BLaER1 treated with 17β-estradiol and CSF1 and Interleukin-3, amounts not matched to agents 10 nM and 100 nM (cell line): ENCODE measurements at regions not wholly inside any gene's neighbourhood (a gene's known extent, or its start where the extent isn't known, plus 50 kb on each side); places are given as distances from the start of the nearest gene placed in this dataset.

Experiments used
- H3K27ac ChIP-seq, 11 experiments: shearing (Covaris generic); formaldehyde crosslinking; 2 replicates each; pipeline ENCODE4 v1.8.1; 2022
- H3K27me3 ChIP-seq, 11 experiments: shearing (Covaris generic); formaldehyde crosslinking; 2 replicates each; pipeline ENCODE4 v1.8.1; 2022
- H3K36me3 ChIP-seq, 11 experiments: shearing (Covaris generic); formaldehyde crosslinking; 2 replicates each; pipeline ENCODE4 v1.8.1; 2022
- H3K4me1 ChIP-seq, 10 experiments: shearing (Covaris generic); formaldehyde crosslinking; 2 replicates each; pipeline ENCODE4 v1.8.1; 2022
- H3K4me2 ChIP-seq, 11 experiments: shearing (Covaris generic); formaldehyde crosslinking; 2 replicates each; pipeline ENCODE4 v1.8.1; 2022
- H3K4me3 ChIP-seq, 10 experiments: shearing (Covaris generic); formaldehyde crosslinking; 2 replicates each; pipeline ENCODE4 v1.8.1; 2022
- H3K9ac ChIP-seq, 11 experiments: shearing (Covaris generic); formaldehyde crosslinking; 2 replicates each; pipeline ENCODE4 v1.8.1; 2022
- H3K9me3 ChIP-seq, 11 experiments: shearing (Covaris generic); formaldehyde crosslinking; replicated peaks in 1 of 11; 2 replicates each; pipeline ENCODE4 v1.8.1; 2022
- H4K20me1 ChIP-seq, 11 experiments: shearing (Covaris generic); formaldehyde crosslinking; 2 replicates each; pipeline ENCODE4 v1.8.1; 2022
- Cebpa-rat ChIP-seq, 11 experiments: shearing (Covaris generic); IDR thresholded peaks; 2 replicates each; pipeline ENCODE4 v1.8.1; 2022

DNA sequence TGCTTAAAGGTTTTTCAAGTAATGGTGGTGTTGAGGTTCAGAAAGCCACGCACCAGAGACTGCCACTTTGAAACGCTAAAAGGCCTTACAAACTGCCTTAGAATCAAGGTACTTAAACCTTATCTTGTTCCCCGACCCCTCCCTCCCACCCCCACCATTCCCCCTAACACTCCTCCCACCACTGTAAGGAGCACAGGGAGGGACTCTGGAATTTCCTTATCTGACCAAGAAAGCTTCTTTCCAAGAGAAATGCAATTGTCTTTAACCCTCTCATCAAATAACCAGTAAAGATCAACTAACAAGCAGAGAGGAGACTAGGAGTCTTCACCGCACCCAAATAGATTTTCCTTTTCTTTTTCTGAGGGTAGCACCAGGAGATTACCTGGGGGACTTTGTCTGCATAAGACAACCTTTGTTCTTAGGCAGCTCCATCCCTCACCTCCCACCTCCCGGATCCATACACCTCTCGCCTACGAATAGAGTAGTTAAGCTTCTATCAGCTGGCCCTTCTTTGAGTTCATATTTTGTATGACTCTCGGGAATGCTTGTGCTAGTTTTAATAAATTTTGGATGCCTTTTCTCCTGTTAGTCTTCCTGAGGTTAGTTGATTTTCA is 137.7 kb upstream of the ADGRL2 start:
- H3K9me3 ChIP-seq, result no peaks in the 10 kb centered on the region
- TF ChIP-seq Cebpa-rat (IDR thresholded peaks at IDR 0.05), result no peak
- H3K4me1 ChIP-seq, result no peaks in the 10 kb centered on the region
- no peaks in the 10 kb centered on the region for H3K27me3 ChIP-seq
- no peak overlapping the region for H3K9ac ChIP-seq
- no peak overlapping the region for H3K27ac ChIP-seq
- no peak overlapping the region for H3K4me3 ChIP-seq
- no peaks in the 10 kb centered on the region for H3K36me3 ChIP-seq
- no peak overlapping the region for H3K4me2 ChIP-seq
- H4K20me1 ChIP-seq, result no peaks in the 10 kb centered on the region

DNA sequence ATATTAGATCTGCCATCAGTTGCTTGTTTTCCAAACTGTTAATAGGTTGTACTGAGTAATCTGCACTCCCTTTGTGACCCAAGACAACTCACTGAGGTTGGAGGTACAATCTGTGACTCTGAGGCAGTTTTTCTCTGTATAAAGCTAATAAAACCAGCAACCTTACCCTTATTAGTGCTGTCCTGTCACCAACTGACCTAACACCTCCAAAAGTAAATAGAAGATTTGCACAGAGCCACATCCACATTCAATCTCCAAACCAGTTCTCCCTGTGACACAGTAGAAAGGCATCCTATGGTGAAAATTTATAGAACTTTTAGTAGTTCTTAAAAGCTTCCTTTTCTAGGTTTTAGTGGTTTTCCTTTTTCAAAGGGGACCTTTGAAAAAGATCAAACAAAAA is 140.4 kb upstream of the ADGRL2 start:
- no peak for TF ChIP-seq Cebpa-rat (IDR thresholded peaks at IDR 0.05)
- Histone ChIP-seq H3K9me3 (no peaks in the 10 kb centered on the region), H3K27ac (no peak overlapping the region), H3K4me1 (no peaks in the 10 kb centered on the region), H3K36me3 (no peaks in the 10 kb centered on the region), H3K9ac (no peak overlapping the region), H3K27me3 (no peaks in the 10 kb centered on the region), H3K4me2 (no peak overlapping the region), H4K20me1 (no peaks in the 10 kb centered on the region), H3K4me3 (no peak overlapping the region)

GRCh38 chr1:81654657-81655056 is 146.1 kb upstream of the ADGRL2 start:
- TF ChIP-seq Cebpa-rat (IDR thresholded peaks at IDR 0.05), result no peak
- no peaks in the 10 kb centered on the region for H3K36me3 ChIP-seq
- H4K20me1 ChIP-seq, result no peaks in the 10 kb centered on the region
- no peak overlapping the region for H3K4me3 ChIP-seq
- no peaks in the 10 kb centered on the region for H3K4me1 ChIP-seq
- H3K27me3 ChIP-seq, result no peaks in the 10 kb centered on the region
- H3K4me2 ChIP-seq, result no peak overlapping the region
- H3K9me3 ChIP-seq, result no peaks in the 10 kb centered on the region
- H3K27ac ChIP-seq, result no peak overlapping the region
- no peak overlapping the region for H3K9ac ChIP-seq

DNA sequence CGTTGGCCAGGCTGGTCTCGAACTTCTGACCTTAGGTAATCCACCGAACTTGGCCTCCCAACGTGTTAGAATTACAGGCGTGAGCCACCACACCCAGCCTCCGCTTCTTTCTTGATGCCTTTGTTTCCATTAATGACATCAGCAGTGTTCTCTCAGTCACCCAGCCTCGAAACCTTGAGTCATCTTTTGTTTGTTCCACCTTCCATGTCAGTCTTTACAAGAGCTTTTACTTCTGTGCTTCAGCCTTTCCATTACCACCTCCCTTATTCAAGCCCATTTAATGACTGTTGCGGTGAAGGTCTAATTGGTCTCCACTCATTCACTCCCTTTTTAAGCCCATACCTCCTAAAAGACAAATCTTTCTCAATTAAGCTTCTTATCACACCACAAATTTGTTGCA is 146.6 kb upstream of the ADGRL2 start:
- no peaks in the 10 kb centered on the region for H3K36me3 ChIP-seq
- H3K27ac ChIP-seq, result no peak overlapping the region
- no peak for TF ChIP-seq Cebpa-rat (IDR thresholded peaks at IDR 0.05)
- no peaks in the 10 kb centered on the region for H4K20me1 ChIP-seq
- H3K9ac ChIP-seq, result no peak overlapping the region
- no peak overlapping the region for H3K4me2 ChIP-seq
- H3K4me3 ChIP-seq, result no peak overlapping the region
- H3K9me3 ChIP-seq, result no peaks in the 10 kb centered on the region
- H3K27me3 ChIP-seq, result no peaks in the 10 kb centered on the region
- no peaks in the 10 kb centered on the region for H3K4me1 ChIP-seq

DNA sequence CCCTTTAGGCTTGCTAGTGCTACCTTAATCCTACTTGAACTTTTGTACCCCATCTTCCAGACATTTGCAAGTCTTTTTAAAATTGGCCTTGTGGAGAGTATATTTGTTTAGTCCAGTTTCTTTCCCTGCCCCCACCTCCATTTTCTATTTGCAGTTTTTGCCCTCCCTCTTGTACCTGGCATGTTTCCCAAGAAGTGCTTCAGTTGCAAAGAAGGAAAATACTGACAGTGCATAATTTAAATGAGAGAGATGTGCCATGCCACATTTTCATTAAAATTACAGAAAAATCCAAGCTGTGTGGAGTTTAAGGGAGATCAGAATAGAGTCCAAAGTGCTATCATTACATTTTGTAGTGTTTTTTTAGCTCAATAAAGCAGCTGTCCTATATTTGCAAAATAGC is 150.0 kb upstream of the ADGRL2 start:
- no peaks in the 10 kb centered on the region for H4K20me1 ChIP-seq
- no peaks in the 10 kb centered on the region for H3K27me3 ChIP-seq
- no peak for TF ChIP-seq Cebpa-rat (IDR thresholded peaks at IDR 0.05)
- no peak overlapping the region for H3K9ac ChIP-seq
- no peak overlapping the region for H3K4me3 ChIP-seq
- no peak overlapping the region for H3K27ac ChIP-seq
- H3K4me2 ChIP-seq, result no peak overlapping the region
- no peaks in the 10 kb centered on the region for H3K4me1 ChIP-seq
- H3K9me3 ChIP-seq, result no peaks in the 10 kb centered on the region
- no peaks in the 10 kb centered on the region for H3K36me3 ChIP-seq

DNA sequence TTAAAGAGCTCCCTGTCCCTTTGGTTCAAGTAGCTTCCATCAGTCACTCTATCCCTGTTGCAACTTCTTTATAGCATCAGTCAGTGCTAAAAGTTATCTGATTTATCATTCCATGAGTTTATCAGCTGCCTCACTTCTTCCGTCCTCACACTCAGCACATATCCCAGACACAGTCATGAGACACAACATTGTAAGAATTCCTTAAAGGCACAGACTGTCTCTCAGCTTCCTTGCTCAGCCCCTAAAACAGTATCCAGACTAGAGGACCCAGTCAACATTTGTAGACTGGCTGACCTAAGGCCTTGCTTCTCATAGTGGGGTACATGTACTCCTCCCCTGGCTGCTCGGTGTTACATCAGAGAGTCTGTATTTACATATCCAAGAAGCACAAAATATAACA is 164.9 kb upstream of the ADGRL2 start:
- H3K4me1 ChIP-seq, result peaks cover 0 to 16% (median 10%) of the 10 kb centered on the region in 10 experiments; a peak in 12 of 20 replicates
- H3K9ac ChIP-seq, result no peak overlapping the region
- H3K4me3 ChIP-seq, result no peak overlapping the region
- TF ChIP-seq Cebpa-rat (IDR thresholded peaks at IDR 0.05), result no peak
- H3K27ac ChIP-seq, result no peak overlapping the region
- no peaks in the 10 kb centered on the region for H3K36me3 ChIP-seq
- H3K9me3 ChIP-seq, result no peaks in the 10 kb centered on the region
- H3K27me3 ChIP-seq, result no peaks in the 10 kb centered on the region
- no peaks in the 10 kb centered on the region for H4K20me1 ChIP-seq
- H3K4me2 ChIP-seq, result peak overlapping the region in 5 of 11 experiments; percentile 56 to 69 (median 61); a peak in 8 of 22 replicates

GRCh38 chr1:81634294-81634693 is 166.4 kb upstream of the ADGRL2 start:
- Histone ChIP-seq H3K36me3 (no peaks in the 10 kb centered on the region), H3K4me2 (peak overlapping the region in 8 of 11 experiments; percentile 11 to 69 (median 58); a peak in 11 of 22 replicates), H4K20me1 (no peaks in the 10 kb centered on the region), H3K27ac (no peak overlapping the region), H3K4me1 (peaks cover 0 to 16% (median 10%) of the 10 kb centered on the region in 10 experiments; a peak in 12 of 20 replicates), H3K9ac (no peak overlapping the region), H3K4me3 (no peak overlapping the region), H3K27me3 (no peaks in the 10 kb centered on the region), H3K9me3 (no peaks in the 10 kb centered on the region)
- no peak for TF ChIP-seq Cebpa-rat (IDR thresholded peaks at IDR 0.05)

GRCh38 chr1:81619156-81619555 is 181.6 kb upstream of the ADGRL2 start:
- no peaks in the 10 kb centered on the region for H3K27me3 ChIP-seq

DNA sequence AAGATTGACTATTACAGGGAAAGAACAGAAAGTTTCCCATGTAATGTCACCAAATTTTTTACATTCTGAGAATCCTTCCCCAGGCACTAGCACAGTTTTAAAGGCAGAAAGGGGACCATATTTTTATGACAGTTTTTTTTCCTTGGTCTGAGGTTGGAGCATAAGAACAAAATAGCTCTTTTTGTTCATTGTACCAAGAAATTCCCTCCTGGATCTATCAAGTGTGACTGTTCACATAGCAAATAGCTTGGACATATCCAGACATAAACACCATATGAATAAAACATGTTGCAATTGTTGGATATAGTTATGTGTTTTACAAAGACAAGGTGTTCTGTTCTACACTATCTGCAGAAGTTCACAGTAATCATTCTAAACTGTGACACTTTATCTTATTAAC is 182.4 kb upstream of the ADGRL2 start:
- H3K4me2 ChIP-seq, result no peak overlapping the region
- H3K36me3 ChIP-seq, result no peaks in the 10 kb centered on the region
- no peak overlapping the region for H3K9ac ChIP-seq

More at GRCh38 chr1:81619156-81619555, 181.6 kb upstream of the ADGRL2 start:
- Histone ChIP-seq H3K27ac (no peak overlapping the region), H3K36me3 (no peaks in the 10 kb centered on the region), H3K4me3 (no peak overlapping the region), H3K4me1 (0 out of 20 replicates have a peak, but pooled peaks cover 0 to 4% (median 0%) of the 10 kb centered on the region in 10 experiments), H3K9ac (no peak overlapping the region), H3K4me2 (no peak overlapping the region), H3K9me3 (peaks cover 17 to 33% (median 27%) of the 10 kb centered on the region in 11 experiments), H4K20me1 (no peaks in the 10 kb centered on the region)
- TF ChIP-seq Cebpa-rat (IDR thresholded peaks at IDR 0.05), result no peak

GRCh38 chr1:81617308-81617967 is 183.3 kb upstream of the ADGRL2 start:
- Histone ChIP-seq H3K4me2 (no peak overlapping the region), H3K36me3 (no peaks in the 10 kb centered on the region), H3K4me3 (no peak overlapping the region), H3K4me1 (0 out of 20 replicates have a peak, but pooled peaks cover 0 to 4% (median 0%) of the 10 kb centered on the region in 10 experiments), H4K20me1 (no peaks in the 10 kb centered on the region), H3K27ac (no peak overlapping the region), H3K9me3 (peaks cover 17 to 33% (median 27%) of the 10 kb centered on the region in 11 experiments), H3K27me3 (no peaks in the 10 kb centered on the region), H3K9ac (no peak overlapping the region)
- TF ChIP-seq Cebpa-rat (IDR thresholded peaks at IDR 0.05), result peak in 8 of 11 experiments; percentile 14 to 59 (median 42); a peak in 4 of 22 replicates

More for the DNA sequence above, 182.4 kb upstream of the ADGRL2 start:
- H4K20me1 ChIP-seq, result no peaks in the 10 kb centered on the region
- H3K4me1 ChIP-seq, result 0 out of 20 replicates have a peak, but pooled peaks cover 0 to 4% (median 0%) of the 10 kb centered on the region in 10 experiments
- TF ChIP-seq Cebpa-rat (IDR thresholded peaks at IDR 0.05), result no peak
- H3K9me3 ChIP-seq, result peaks cover 17 to 33% (median 27%) of the 10 kb centered on the region in 11 experiments
- H3K27ac ChIP-seq, result no peak overlapping the region
- H3K4me3 ChIP-seq, result no peak overlapping the region
- H3K27me3 ChIP-seq, result no peaks in the 10 kb centered on the region
